K562 (cell line): ENCODE measurements at regions not wholly inside any gene's neighbourhood (a gene's known extent, or its start where the extent isn't known, plus 50 kb on each side); places are given as distances from the start of the nearest gene placed in this dataset.

Experiments used
- ATF7 ChIP-seq: fragments of 450-650 bp; IDR thresholded peaks from 2 replicates; pipeline ENCODE4 v1.7.1; 2014; ENCODE audit warnings: mild to moderate bottlenecking, moderate library complexity
- CTCF ChIP-seq, 3 experiments: IDR thresholded peaks in 2 of 3; conservative IDR thresholded peaks in 1 of 3; 2 replicates each; pipeline ENCODE4 v1.5.1; 2011 to 2012; ENCODE audit warnings: low read length in 3 of 3, mild to moderate bottlenecking in 3 of 3, control low read depth in 2 of 3, improper control_type of control experiment in 1 of 3, inconsistent platforms in 1 of 3, low read depth in 1 of 3, mixed read lengths in 1 of 3, moderate library complexity in 1 of 3; ENCODE audit not compliant: insufficient read depth in 2 of 3
- FIP1L1 ChIP-seq: fragments of 200-400 bp; formaldehyde crosslinking; IDR thresholded peaks from 2 replicates; pipeline ENCODE4 v1.6.1; 2018; ENCODE audit warnings: mild to moderate bottlenecking, low read depth, low read length; ENCODE audit not compliant: poor library complexity, severe bottlenecking
- FOXA3 ChIP-seq, 2 experiments: fragments of 450-650 bp in 1 of 2; sonication (generic) in 1 of 2; formaldehyde crosslinking; IDR thresholded peaks in 1 of 2; conservative IDR thresholded peaks in 1 of 2; 2 replicates each; pipeline versions ENCODE4 v1.4.0 to v1.8.0; 2020 to 2022; ENCODE audit warnings: mild to moderate bottlenecking in 2 of 2, missing genetic modification reagents in 1 of 2
- HBP1 ChIP-seq: fragments of 450-650 bp; formaldehyde crosslinking; IDR thresholded peaks from 2 replicates; pipeline ENCODE4 v1.4.0; 2022; ENCODE audit warnings: missing genetic modification characterization
- HCFC1 ChIP-seq: IDR thresholded peaks from 2 replicates; pipeline ENCODE4 v1.6.1; 2012; ENCODE audit warnings: low read depth, low read length, improper control_type of control experiment
- ID3 ChIP-seq, 2 experiments: fragments of 250-450 bp in 1 of 2; fragments of 450-650 bp in 1 of 2; sonication (Bioruptor Pico) in 1 of 2; IDR thresholded peaks; 2 replicates each; pipeline versions ENCODE4 v1.6.1 to v1.8.0; 2016 to 2021; ENCODE audit warnings: mild to moderate bottlenecking in 2 of 2, moderate library complexity in 2 of 2, missing compliant biosample characterization in 1 of 2, missing genetic modification characterization in 1 of 2
- MAZ ChIP-seq, 2 experiments: fragments of 450-650 bp in 1 of 2; sonication (generic) in 1 of 2; formaldehyde crosslinking; IDR thresholded peaks in 1 of 2; conservative IDR thresholded peaks in 1 of 2; 2 replicates each; pipeline versions ENCODE4 v1.4.0 to v1.5.0; 2020; ENCODE audit warnings: mild to moderate bottlenecking in 1 of 2, missing genetic modification reagents in 1 of 2
- PHB ChIP-seq: fragments of 250-450 bp; sonication (Bioruptor Pico); IDR thresholded peaks from 2 replicates; pipeline ENCODE4 v1.5.0; 2021
- PHF21A ChIP-seq: fragments of 450-650 bp; IDR thresholded peaks from 2 replicates; pipeline ENCODE4 v1.6.1; 2017; ENCODE audit warnings: low read depth, borderline replicate concordance
- STAT6 ChIP-seq: sonication (generic); formaldehyde crosslinking; IDR thresholded peaks from 2 replicates; pipeline ENCODE4 v1.8.1; 2023; ENCODE audit warnings: mild to moderate bottlenecking, missing genetic modification reagents
- TAF1 ChIP-seq: IDR thresholded peaks from 2 replicates; pipeline ENCODE4 v1.6.1; 2011; ENCODE audit warnings: mild to moderate bottlenecking, low read length, moderate library complexity; ENCODE audit not compliant: insufficient read depth, control insufficient read depth, severe bottlenecking; ENCODE audit errors: extremely low read depth
- TEAD4 ChIP-seq, 2 experiments: sonication (generic) in 1 of 2; formaldehyde crosslinking in 1 of 2; IDR thresholded peaks; 2 replicates each; pipeline versions ENCODE4 v1.6.1 to v1.8.0; 2012 to 2022; ENCODE audit warnings: borderline replicate concordance in 1 of 2, inconsistent platforms in 1 of 2, low read length in 1 of 2, mild to moderate bottlenecking in 1 of 2, missing genetic modification reagents in 1 of 2
- XRCC5 ChIP-seq: fragments of 200-400 bp; formaldehyde crosslinking; IDR thresholded peaks from 2 replicates; pipeline ENCODE4 v1.6.1; 2017; ENCODE audit warnings: low read depth, mild to moderate bottlenecking, low read length
- ZBTB33 ChIP-seq: sonication (generic); formaldehyde crosslinking; IDR thresholded peaks from 2 replicates; pipeline ENCODE4 v1.8.1; 2023; ENCODE audit warnings: mild to moderate bottlenecking, missing genetic modification reagents
- ZNF551 ChIP-seq: fragments of 250-450 bp; sonication (Bioruptor Pico); IDR thresholded peaks from 2 replicates; pipeline ENCODE4 v1.5.0; 2021; ENCODE audit warnings: mild to moderate bottlenecking, moderate library complexity

GRCh38 chr2:9770308-9771100, 72.8 kb upstream of the TAF1B start (continued):
- TF ChIP-seq TAF1, result no peak
- no peak for TF ChIP-seq ID3 (CRISPR knock-in tag; IDR thresholded peaks at IDR 0.05)
- TF ChIP-seq ID3 (tag; IDR thresholded peaks at IDR 0.05), result no peak
- TF ChIP-seq TEAD4 (IDR thresholded peaks at IDR 0.05; ENCODE audit: low read length), result peak; percentile 39; the same call in 1 of the 2 replicates
- TF ChIP-seq TEAD4 (CRISPR knock-in tag; IDR thresholded peaks at IDR 0.05; ENCODE audit: borderline replicate concordance), result no peak
- peak; percentile 71; the same call in 1 of the 2 replicates for TF ChIP-seq ATF7
- 0 out of 2 replicates have a peak, but pooled peaks have one; percentile 55 for TF ChIP-seq XRCC5
- TF ChIP-seq PHF21A, result peak; percentile 25; the same call in 1 of the 2 replicates
- TF ChIP-seq PHB (CRISPR knock-in tag), result no peak
- 0 out of 4 replicates have a peak, but pooled peaks of 1 of the 2 experiments have one; percentile 25 for TF ChIP-seq FOXA3 (CRISPR knock-in tag; conservative IDR thresholded peaks at IDR 0.05 in 1 of 2, IDR thresholded peaks at IDR 0.05 in 1 of 2)
- TF ChIP-seq HBP1 (CRISPR knock-in tag), result no peak
- 0 out of 2 replicates have a peak, but pooled peaks have one; percentile 21 for TF ChIP-seq ZBTB33 (CRISPR knock-in tag)
- TF ChIP-seq ZNF551, result no peak
- no peak for TF ChIP-seq FIP1L1
- TF ChIP-seq CTCF (IDR thresholded peaks at IDR 0.05 in 2 of 3, conservative IDR thresholded peaks at IDR 0.05 in 1 of 3; ENCODE audit: insufficient read depth in 2 of 3, low read depth in 1 of 3, low read length in 3 of 3), result peak; percentile 80 to 83 (median 82)
- TF ChIP-seq STAT6, result no peak
- peak in 1 of 2 experiments; percentile 47; a peak in 2 of 4 replicates for TF ChIP-seq MAZ (CRISPR knock-in tag; conservative IDR thresholded peaks at IDR 0.05 in 1 of 2, IDR thresholded peaks at IDR 0.05 in 1 of 2)
- TF ChIP-seq HCFC1, result no peak
